ENCODE measurements at regions not wholly inside any gene's neighbourhood (a gene's known extent, or its start where the extent isn't known, plus 50 kb on each side); places are given as distances from the start of the nearest gene placed in this dataset.

DNA sequence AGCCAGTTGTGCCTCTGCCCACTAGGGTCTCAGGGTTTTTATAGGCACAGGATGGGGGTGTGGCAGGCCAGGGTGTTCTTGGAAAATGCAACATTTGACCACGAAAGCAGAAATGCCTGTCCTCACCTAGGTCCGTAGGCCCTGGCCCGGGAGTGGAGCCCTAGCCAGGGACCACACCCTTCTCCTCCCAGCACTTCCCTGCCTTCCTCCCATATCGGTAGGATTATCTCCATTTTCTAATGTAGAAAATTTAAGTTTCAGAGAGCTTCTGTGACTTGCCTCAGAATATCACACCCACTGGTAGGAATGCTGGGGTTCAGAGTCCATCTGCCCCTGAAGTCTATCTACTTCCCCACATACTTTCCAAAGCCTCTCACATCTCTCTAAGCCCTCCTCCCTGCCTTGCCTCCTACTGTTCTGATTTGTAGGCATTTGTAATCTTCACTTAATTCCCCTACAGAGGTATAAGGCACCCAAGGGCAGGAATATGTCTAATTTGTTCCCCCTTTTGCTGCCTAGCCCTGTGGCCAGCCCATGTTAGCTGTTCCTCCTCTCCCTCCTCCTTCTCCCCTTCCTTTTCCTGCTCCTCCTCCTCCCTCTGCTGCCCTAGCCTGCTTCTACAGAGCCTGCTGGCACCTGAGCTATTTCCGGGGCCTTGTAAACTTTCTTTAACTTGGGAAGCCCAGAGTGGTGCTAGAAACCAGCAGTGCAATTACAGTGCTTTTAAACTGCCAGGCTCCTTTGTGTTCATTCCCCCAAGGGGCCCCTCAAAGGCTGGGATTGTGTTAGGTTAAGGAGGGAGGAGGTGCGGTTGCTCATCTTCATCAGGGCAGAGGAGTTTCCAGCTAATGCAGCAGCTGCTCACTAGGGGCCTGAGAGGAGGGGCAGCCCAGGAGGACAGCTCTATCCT, 71.1 kb downstream of the MRPL46 start:
- 60 to 64% methylated on average over 5 to 6 of the region's 6 CpGs for WGBS, 2 donors
- no peaks in the 10 kb centered on the region for H3K9me3 ChIP-seq
- intact Hi-C loops (cut with DNase I; ENCODE audit: low total_unique reads) = no loop called here
- H3K4me3 ChIP-seq = no peak overlapping the region
- no peaks in the 10 kb centered on the region for H3K27me3 ChIP-seq
- TF ChIP-seq POLR2A (IDR thresholded peaks at IDR 0.05) = no peak
- TF ChIP-seq, protein P1, sequence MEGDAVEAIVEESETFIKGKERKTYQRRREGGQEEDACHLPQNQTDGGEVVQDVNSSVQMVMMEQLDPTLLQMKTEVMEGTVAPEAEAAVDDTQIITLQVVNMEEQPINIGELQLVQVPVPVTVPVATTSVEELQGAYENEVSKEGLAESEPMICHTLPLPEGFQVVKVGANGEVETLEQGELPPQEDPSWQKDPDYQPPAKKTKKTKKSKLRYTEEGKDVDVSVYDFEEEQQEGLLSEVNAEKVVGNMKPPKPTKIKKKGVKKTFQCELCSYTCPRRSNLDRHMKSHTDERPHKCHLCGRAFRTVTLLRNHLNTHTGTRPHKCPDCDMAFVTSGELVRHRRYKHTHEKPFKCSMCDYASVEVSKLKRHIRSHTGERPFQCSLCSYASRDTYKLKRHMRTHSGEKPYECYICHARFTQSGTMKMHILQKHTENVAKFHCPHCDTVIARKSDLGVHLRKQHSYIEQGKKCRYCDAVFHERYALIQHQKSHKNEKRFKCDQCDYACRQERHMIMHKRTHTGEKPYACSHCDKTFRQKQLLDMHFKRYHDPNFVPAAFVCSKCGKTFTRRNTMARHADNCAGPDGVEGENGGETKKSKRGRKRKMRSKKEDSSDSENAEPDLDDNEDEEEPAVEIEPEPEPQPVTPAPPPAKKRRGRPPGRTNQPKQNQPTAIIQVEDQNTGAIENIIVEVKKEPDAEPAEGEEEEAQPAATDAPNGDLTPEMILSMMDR (IDR thresholded peaks at IDR 0.05) = no peak
- H3K36me3 ChIP-seq (ENCODE audit: low read depth, missing control alignments) = no peaks in the 10 kb centered on the region
- DNase-seq = no peak
- H3K4me1 ChIP-seq = no peaks in the 10 kb centered on the region
- no peak overlapping the region for H3K27ac ChIP-seq

DNA sequence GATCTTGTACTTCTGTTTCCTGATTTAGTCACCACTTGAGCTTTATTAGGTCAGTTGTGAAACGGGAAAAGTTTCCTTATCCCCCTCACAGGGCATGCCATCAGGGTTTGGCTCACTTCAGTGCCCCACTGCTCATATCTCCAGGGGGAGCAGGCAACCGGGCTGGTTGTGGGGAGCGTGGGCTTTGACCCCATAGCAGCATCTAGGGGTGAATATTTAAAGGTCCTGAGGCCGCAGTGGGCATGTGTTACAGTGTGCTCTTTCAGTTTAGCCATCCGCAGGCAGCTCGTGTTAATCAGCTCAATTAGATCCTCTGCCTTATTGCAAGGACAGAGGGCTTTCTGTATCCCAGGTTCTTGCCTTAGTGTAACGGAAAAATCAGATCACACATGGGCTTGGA, 71.9 kb downstream of the MRPL46 start:
- Histone ChIP-seq H3K36me3 (ENCODE audit: low read depth, missing control alignments) (no peaks in the 10 kb centered on the region), H3K4me1 (no peaks in the 10 kb centered on the region), H3K9me3 (no peaks in the 10 kb centered on the region), H3K4me3 (no peak overlapping the region), H3K27me3 (no peaks in the 10 kb centered on the region), H3K27ac (no peak overlapping the region)
- 76 to 78% methylated on average over 6 to 7 of the region's 7 CpGs for WGBS, 2 donors
- intact Hi-C loops (cut with DNase I; ENCODE audit: low total_unique reads) = no loop called here
- TF ChIP-seq, protein P1 (IDR thresholded peaks at IDR 0.05) = no peak
- TF ChIP-seq POLR2A (IDR thresholded peaks at IDR 0.05) = no peak
- DNase-seq = no peak

DNA sequence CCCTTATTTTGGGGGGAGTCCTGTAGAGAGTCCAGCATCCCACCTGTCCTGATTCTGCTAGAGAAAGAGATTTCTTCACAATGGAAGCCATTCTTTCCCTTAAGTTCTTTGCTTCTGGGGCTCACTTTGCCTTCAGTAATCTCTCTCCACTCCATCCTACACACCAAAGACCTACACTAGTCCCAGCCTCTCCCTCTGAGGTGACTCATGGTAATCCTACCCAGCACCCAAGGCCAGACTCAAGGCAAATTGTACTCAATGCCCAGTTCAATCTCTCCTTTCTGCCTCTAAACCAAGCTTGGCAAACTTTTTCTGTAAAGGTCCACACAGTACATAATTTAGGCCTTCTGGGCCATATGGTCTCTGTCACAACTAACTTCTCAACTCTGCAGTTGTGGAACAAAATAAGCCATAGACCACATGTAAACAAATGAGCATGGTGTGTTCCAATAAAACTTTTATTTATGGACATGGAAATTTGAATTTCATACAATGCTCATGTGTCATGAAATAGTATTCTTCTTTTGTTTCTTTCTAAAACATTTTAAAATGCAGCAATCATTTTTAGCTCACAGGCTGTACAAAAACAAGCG, 72.5 kb downstream of the MRPL46 start:
- H3K36me3 ChIP-seq (ENCODE audit: low read depth, missing control alignments) = no peaks in the 10 kb centered on the region
- H3K27ac ChIP-seq = no peak overlapping the region
- H3K4me3 ChIP-seq = no peak overlapping the region
- DNase-seq = no peak
- H3K4me1 ChIP-seq = no peaks in the 10 kb centered on the region
- intact Hi-C loops (cut with DNase I; ENCODE audit: low total_unique reads) = no loop called here
- TF ChIP-seq, protein P1 (IDR thresholded peaks at IDR 0.05) = no peak
- TF ChIP-seq POLR2A (IDR thresholded peaks at IDR 0.05) = no peak
- WGBS, 2 donors = 56 to 59% methylated on average over 1 of the region's 1 CpG
- H3K9me3 ChIP-seq = no peaks in the 10 kb centered on the region
- no peaks in the 10 kb centered on the region for H3K27me3 ChIP-seq

DNA sequence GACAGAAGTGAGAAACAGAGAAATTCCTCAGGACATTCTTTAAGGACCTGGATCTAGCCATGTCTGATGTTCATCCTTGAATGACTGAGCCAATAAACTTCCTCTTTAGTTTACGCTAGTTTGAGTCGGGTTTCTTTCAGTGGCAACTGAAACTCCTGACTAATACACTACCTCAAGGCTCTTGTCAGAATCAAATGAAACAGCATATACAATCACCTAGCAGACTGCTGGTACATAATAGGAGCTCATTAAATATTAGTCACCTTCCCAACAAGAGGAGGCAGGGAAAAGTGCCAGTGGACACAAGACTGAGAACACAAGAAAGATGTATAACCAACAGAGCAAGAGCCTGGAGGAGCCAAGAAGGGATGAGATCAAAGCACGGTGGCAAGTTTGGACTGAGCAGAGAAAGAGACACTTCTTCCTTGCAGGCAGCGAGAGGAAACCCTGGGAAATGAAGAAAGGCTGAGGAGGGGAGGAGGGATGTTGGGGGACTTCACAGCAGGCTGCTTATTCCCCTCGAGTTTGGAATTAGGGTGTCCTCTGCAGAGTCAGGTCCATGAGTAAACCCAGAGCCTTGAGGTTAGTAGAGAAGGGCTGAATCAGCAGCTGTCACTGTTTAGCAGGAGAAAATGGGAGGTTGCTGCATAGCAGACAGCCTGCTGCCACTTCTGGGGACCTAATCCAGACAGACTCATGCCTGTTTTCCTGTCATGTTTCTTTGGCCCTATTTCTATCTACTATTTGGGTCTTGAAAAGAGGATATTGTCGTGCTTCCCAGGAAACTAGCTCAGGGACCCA, 73.3 kb downstream of the MRPL46 start:
- Histone ChIP-seq H3K4me1 (no peaks in the 10 kb centered on the region), H3K4me3 (no peak overlapping the region), H3K27me3 (no peaks in the 10 kb centered on the region), H3K27ac (no peak overlapping the region), H3K9me3 (no peaks in the 10 kb centered on the region), H3K36me3 (ENCODE audit: low read depth, missing control alignments) (no peaks in the 10 kb centered on the region)
- no peak for TF ChIP-seq POLR2A (IDR thresholded peaks at IDR 0.05)
- TF ChIP-seq, protein P1 (IDR thresholded peaks at IDR 0.05) = no peak
- WGBS, 2 donors = 77 to 84% methylated on average over 6 of the region's 6 CpGs
- intact Hi-C loops (cut with DNase I; ENCODE audit: low total_unique reads) = no loop called here
- DNase-seq = no peak
